Effector memory CD8-positive, alpha-beta T cell (primary cell): ENCODE measurements at regions not wholly inside any gene's neighbourhood (a gene's known extent, or its start where the extent isn't known, plus 50 kb on each side); places are given as distances from the start of the nearest gene placed in this dataset.
"Not testable (repeated sequence)": the region's sequence is repeated elsewhere in the genome, so short reads cannot be mapped to it uniquely, and the experiment has no call there.

Experiments
- ATAC-seq: fragments of 150-1000 bp; cut with Tn5 transposase; replicated peaks from 2 replicates; pipeline ENCODE4 v1.10.0; 2021; ENCODE audit warnings: mild to moderate bottlenecking, moderate library complexity
- DNase-seq, 3 experiments: peaks; one replicate each; pipeline ENCODE4 v3.0.0; 2021
- H3K27ac Mint-ChIP-seq, 2 donors: one replicate each; pipeline ENCODE4 v1.8.0; 2022; ENCODE audit warnings: mild to moderate bottlenecking in 2 of 2, mixed read lengths in 2 of 2, moderate library complexity in 2 of 2
- H3K27me3 Mint-ChIP-seq, 2 donors: one replicate each; pipeline ENCODE4 v1.8.0; 2022; ENCODE audit warnings: mixed read lengths in 2 of 2
- H3K36me3 Mint-ChIP-seq: one replicate; pipeline ENCODE4 v1.8.0; 2022; ENCODE audit warnings: mild to moderate bottlenecking, moderate library complexity, mixed read lengths; ENCODE audit not compliant: insufficient read depth
- H3K4me1 Mint-ChIP-seq, 2 donors: one replicate each; pipeline ENCODE4 v1.8.0; 2022; ENCODE audit warnings: low read depth in 2 of 2, mixed read lengths in 2 of 2
- H3K4me3 Mint-ChIP-seq, 2 donors: one replicate each; pipeline ENCODE4 v1.8.0; 2022; ENCODE audit warnings: mild to moderate bottlenecking in 2 of 2, mixed read lengths in 2 of 2, moderate library complexity in 2 of 2
- H3K9me3 Mint-ChIP-seq, 2 donors: one replicate each; pipeline ENCODE4 v1.8.0; 2022; ENCODE audit warnings: mixed read lengths in 2 of 2

DNA sequence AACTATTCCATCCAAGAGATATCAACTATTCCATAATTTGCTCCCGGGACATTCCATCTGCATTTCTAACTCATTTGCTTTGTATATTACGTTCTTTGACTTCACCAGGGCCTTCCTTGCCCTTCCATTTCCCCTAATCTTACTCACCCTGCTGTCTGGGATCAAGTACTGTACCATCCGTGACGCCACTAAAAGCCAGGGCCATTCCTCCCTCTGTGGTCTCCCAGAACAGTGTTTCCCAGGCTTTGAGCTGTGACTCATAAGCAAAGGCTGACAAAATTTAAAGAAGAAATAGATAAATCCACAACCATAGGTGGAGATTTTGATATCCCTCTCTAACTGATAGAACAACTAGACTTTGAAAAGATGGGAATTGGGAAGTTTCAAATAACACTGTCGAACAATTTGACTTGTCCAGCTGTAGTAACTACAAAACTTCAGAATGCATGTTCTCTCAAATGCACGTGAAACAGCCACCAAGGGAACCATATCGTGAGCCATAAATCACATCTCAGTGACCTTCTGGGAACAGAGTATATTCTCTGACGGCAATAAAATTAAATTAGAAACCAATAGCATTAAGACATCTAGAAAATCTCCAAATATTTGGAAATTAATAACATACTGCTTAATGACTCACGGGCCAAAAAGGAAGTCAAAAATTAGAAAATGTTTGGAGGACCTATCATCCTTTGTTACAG lies 501.0 kb downstream of the SETD4 start:
- Mint-ChIP-seq H3K27ac (no peak overlapping the region), H3K27me3 (peaks cover 54 to 80% of the 10 kb centered on the region in 2 donors)
- ATAC-seq: no peak

DNA sequence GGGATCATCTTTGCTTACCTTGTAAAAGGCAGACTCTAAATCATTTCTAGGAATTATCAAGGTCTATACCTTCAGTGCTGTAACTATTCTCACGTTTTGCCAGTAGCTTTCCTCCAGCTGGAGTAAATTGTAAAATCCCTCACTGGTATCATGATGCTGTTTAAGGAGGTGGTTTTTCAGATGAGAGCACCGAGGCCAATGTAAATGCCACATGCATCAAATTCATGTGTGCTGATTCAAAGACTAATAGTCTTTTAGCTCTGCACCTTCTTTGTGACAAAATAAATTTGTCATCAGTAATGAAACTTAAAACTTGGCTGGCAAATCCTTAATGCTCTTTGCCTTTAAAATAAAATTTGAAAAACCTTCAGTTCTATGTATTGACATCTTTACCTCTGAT lies 503.8 kb downstream of the SETD4 start:
- H3K9me3 Mint-ChIP-seq: no peaks in the 10 kb centered on the region
- H3K36me3 Mint-ChIP-seq: no peaks in the 10 kb centered on the region
- no peak overlapping the region for H3K27ac Mint-ChIP-seq
- ATAC-seq: no peak
- H3K4me1 Mint-ChIP-seq: no peaks in the 10 kb centered on the region
- DNase-seq: no peak
- peaks cover 42 to 74% of the 10 kb centered on the region in 2 donors for H3K27me3 Mint-ChIP-seq
- H3K4me3 Mint-ChIP-seq: no peak overlapping the region

More for the DNA sequence above, 501.0 kb downstream of the SETD4 start:
- DNase-seq: no peak
- Mint-ChIP-seq H3K36me3 (no peaks in the 10 kb centered on the region), H3K4me3 (no peak overlapping the region), H3K4me1 (no peaks in the 10 kb centered on the region), H3K9me3 (no peaks in the 10 kb centered on the region)

GRCh38 chr21:35552483-35552882 lies 503.4 kb upstream of the RUNX1 start:
- H3K36me3 Mint-ChIP-seq, H3K27ac Mint-ChIP-seq, ATAC-seq, H3K4me3 Mint-ChIP-seq, H3K9me3 Mint-ChIP-seq, H3K4me1 Mint-ChIP-seq, DNase-seq: not testable (repeated sequence)
- peaks cover 39 to 73% of the 10 kb centered on the region in 2 donors for H3K27me3 Mint-ChIP-seq

- Mint-ChIP-seq H3K4me1 (no peaks in the 10 kb centered on the region), H3K4me3 (no peak overlapping the region), H3K27me3 (peaks cover 46 to 74% of the 10 kb centered on the region in 2 donors), H3K36me3 (no peaks in the 10 kb centered on the region), H3K9me3 (no peaks in the 10 kb centered on the region), H3K27ac (no peak overlapping the region)
- no peak for ATAC-seq
- DNase-seq: no peak
These were observed 500.0 kb upstream of the RUNX1 start for GRCh38 chr21:35548904-35549615.

DNA sequence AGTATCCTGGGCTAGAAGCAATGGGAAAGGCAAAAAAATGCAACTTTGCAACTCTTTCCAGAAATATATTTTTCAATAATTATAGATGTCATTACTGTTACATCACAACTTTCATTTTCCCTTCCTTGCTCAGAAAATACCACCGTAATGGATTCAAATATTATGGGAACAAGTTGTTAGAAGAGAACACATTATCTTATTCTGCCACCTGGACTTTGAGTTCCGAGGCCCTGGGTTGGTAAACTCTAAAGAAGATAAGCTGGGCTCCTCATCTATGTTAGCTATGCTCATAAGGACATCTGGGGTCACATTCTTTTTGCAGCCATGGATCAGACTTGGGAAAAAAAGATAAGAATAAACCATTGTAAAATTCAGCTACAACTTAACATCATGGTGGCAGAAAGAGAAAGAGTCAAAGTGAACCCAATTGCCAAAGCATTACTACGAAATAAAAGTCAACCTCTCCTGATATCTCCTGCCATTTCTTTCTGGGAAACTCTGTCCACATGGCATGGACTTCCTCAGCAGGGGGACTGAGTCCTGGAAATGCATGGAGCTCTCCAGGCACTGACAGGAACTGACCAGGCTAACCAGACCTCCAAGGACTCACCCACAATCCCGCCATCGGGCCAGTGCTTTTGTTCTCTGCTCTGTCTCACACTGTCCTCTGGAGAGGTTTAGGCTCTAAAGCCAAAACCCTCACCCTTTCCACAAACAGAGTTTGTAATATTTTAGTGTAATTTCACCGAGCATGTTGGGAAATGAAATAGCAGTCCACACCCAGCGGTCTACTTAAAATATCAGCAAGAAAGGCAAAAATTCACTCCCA lies 499.1 kb upstream of the RUNX1 start:
- no peaks in the 10 kb centered on the region for H3K9me3 Mint-ChIP-seq
- DNase-seq (no peak), ATAC-seq (no peak)
- H3K27ac Mint-ChIP-seq: no peak overlapping the region
- H3K4me3 Mint-ChIP-seq: no peak overlapping the region
- H3K27me3 Mint-ChIP-seq: peaks cover 54 to 83% of the 10 kb centered on the region in 2 donors
- no peaks in the 10 kb centered on the region for H3K4me1 Mint-ChIP-seq
- H3K36me3 Mint-ChIP-seq: no peaks in the 10 kb centered on the region

DNA sequence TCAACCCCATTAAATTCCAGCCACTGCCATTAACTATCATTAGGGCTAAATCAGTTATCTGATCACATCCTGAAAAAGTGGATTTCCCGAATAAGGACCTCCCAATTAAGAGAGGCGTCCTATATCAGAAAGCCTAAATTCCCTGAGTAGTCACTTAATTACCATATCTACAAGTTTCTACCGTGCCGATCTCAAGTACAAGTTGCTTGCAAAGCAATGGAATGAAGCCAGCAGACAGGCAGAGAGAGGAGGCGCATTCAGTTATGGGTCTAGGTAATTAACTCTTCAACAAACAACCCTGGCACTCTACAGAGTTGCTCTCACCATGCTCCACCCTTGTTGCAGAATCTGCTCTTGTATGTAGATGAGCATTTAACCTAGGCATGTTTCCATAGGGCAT lies 494.6 kb upstream of the RUNX1 start:
- Mint-ChIP-seq H3K9me3 (no peaks in the 10 kb centered on the region), H3K4me1 (no peaks in the 10 kb centered on the region), H3K4me3 (no peak overlapping the region), H3K27me3 (peaks cover 72 to 74% of the 10 kb centered on the region in 2 donors), H3K36me3 (no peaks in the 10 kb centered on the region), H3K27ac (no peak overlapping the region)
- DNase-seq (no peak), ATAC-seq (no peak)

DNA sequence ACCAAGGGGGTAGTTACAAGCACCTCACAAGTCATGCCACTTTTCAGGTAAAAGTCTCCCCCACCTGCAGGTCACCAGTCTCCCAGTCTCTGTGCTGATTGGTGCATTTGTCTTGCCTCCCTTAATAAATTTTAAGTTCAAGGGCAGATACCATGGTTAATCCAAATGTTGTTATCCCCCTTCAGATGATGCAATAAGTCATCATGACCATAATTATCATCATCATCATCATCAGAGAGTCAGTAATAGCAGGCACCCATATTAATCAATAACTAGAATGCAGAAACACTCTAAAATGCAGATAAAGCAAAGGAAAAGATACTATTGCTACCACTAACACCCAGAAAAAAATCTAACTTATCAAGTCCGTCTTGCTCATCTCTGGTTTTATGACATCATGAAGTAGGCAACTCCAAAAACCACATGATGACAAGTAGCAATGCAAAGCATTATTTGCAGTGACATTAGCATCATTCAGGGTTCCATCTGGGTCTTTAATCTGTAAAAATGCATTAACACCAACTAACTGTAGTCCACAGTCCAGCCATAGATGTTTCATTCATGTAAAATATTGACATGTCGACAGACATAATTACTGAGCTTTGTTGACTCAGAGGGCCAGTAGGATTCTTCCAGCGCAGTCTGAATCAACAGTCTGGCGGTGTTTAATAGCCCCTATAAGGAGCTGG lies 492.0 kb upstream of the RUNX1 start:
- peaks cover 49 to 69% of the 10 kb centered on the region in 2 donors for H3K27me3 Mint-ChIP-seq
- ATAC-seq (no peak), DNase-seq (no peak)
- peaks cover 0 to 3% of the 10 kb centered on the region in 2 donors for H3K9me3 Mint-ChIP-seq
- H3K27ac Mint-ChIP-seq: no peak overlapping the region
- no peaks in the 10 kb centered on the region for H3K4me1 Mint-ChIP-seq
- no peaks in the 10 kb centered on the region for H3K36me3 Mint-ChIP-seq
- no peak overlapping the region for H3K4me3 Mint-ChIP-seq

DNA sequence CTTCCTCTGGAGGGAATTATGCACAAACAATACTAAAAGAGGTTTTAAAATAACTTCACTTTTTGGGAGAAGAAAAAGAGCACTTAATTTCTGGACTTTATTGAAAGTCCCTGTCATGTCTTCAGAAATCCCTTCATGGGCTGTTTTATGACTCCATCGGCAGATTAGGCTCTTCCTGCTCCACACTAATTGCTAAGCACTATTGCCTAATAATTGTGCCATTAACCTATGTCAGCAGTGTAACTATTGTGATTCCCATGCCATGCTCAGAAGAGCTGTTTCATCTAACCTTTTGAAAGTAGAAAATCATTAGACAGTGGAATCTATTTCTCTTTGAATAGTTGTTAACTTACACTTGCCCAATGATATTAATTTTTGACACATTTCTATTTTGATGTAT lies 489.3 kb upstream of the RUNX1 start:
- Mint-ChIP-seq H3K9me3 (peaks cover 0 to 7% of the 10 kb centered on the region in 2 donors), H3K4me3 (no peak overlapping the region), H3K4me1 (no peaks in the 10 kb centered on the region), H3K36me3 (no peaks in the 10 kb centered on the region), H3K27ac (no peak overlapping the region), H3K27me3 (peaks cover 31 to 45% of the 10 kb centered on the region in 2 donors)
- no peak for DNase-seq
- no peak for ATAC-seq

- Mint-ChIP-seq H3K4me3 (no peak overlapping the region), H3K4me1 (no peaks in the 10 kb centered on the region)
- ATAC-seq: no peak
These were observed 488.5 kb upstream of the RUNX1 start for GRCh38 chr21:35537604-35538003.

GRCh38 chr21:35533893-35534292 lies 484.8 kb upstream of the RUNX1 start:
- Mint-ChIP-seq H3K4me3 (no peak overlapping the region), H3K9me3 (peaks cover 0 to 7% of the 10 kb centered on the region in 2 donors), H3K27me3 (peaks cover 10 to 20% of the 10 kb centered on the region in 2 donors), H3K4me1 (peaks cover 6 to 10% of the 10 kb centered on the region in 2 donors), H3K27ac (no peak overlapping the region), H3K36me3 (no peaks in the 10 kb centered on the region)
- DNase-seq (no peak), ATAC-seq (no peak)

More at GRCh38 chr21:35537604-35538003, 488.5 kb upstream of the RUNX1 start:
- Mint-ChIP-seq H3K27ac (no peak overlapping the region), H3K27me3 (peaks cover 23 to 38% of the 10 kb centered on the region in 2 donors), H3K36me3 (no peaks in the 10 kb centered on the region), H3K9me3 (peaks cover 0 to 7% of the 10 kb centered on the region in 2 donors)
- no peak for DNase-seq

GRCh38 chr21:35530766-35531165 lies 481.7 kb upstream of the RUNX1 start:
- Mint-ChIP-seq H3K9me3 (peaks cover 0 to 2% of the 10 kb centered on the region in 2 donors), H3K27me3 (peaks cover 0 to 6% of the 10 kb centered on the region in 2 donors), H3K36me3 (no peaks in the 10 kb centered on the region), H3K4me3 (no peak overlapping the region), H3K27ac (peak overlapping the region in 1 of 2 donors; percentile 94), H3K4me1 (peaks cover 14% of the 10 kb centered on the region in 2 donors)
- ATAC-seq (no peak), DNase-seq (no peak)

GRCh38 chr21:35529171-35529863 lies 480.2 kb upstream of the RUNX1 start:
- H3K9me3 Mint-ChIP-seq: no peaks in the 10 kb centered on the region
- H3K27me3 Mint-ChIP-seq: no peaks in the 10 kb centered on the region
- peak; percentile 71 for ATAC-seq
- no peaks in the 10 kb centered on the region for H3K36me3 Mint-ChIP-seq
- peaks cover 24 to 25% of the 10 kb centered on the region in 2 donors for H3K4me1 Mint-ChIP-seq
- peak overlapping the region; percentile 85 to 87 for H3K4me3 Mint-ChIP-seq
- H3K27ac Mint-ChIP-seq: peak overlapping the region; percentile 94 to 95
- DNase-seq: peak; percentile 1 to 26 (median 5)
